GM12874 (cell line): ENCODE measurements at regions not wholly inside any gene's neighbourhood (a gene's known extent, or its start where the extent isn't known, plus 50 kb on each side); places are given as distances from the start of the nearest gene placed in this dataset.

Experiments
- CTCF ChIP-seq: IDR thresholded peaks from 2 replicates; pipeline ENCODE4 v1.5.1; 2011; ENCODE audit warnings: low read depth, mild to moderate bottlenecking, control low read depth, low read length, moderate library complexity; ENCODE audit not compliant: insufficient read depth

GRCh38 chr2:21228041-21228895, 104.5 kb downstream of the TDRD15 start:
- no peak for TF ChIP-seq CTCF

DNA sequence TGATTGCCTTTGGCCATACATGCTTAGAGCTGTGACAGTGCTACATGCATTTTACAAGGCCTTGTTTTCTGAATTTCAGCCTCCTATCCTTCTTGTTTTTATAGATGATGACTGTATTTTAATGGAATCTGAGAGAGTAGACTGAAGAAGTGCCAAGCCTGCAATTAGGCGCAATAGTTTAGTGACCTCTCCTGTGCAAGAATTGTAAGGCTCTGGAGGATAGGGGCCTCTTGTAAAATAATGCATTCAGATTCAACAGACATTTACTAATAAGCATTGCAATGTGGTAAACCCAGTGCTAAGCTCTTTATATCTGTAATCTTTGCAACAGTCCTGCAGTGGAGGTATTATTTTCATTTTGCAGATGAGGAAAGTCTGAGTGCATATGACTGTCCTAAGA, 105.5 kb downstream of the TDRD15 start:
- no peak for TF ChIP-seq CTCF

DNA sequence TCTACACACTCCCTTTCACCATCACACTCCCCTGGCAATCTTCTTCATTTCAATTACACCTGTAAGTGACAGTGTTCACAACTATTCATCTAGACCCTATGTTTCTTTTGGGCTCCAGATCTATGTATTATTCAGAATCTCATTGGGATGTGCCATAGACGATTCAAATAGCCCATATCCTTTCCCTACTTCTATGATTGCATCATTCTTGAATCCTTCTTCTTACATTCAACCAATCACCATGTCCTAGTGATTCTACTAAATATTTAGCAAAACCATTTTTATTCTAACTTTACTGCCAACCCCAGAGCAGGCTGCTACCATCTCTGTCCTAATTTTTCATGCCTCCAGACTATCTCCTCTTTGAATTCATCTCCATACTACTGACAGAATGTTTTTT, 106.4 kb downstream of the TDRD15 start:
- no peak for TF ChIP-seq CTCF

DNA sequence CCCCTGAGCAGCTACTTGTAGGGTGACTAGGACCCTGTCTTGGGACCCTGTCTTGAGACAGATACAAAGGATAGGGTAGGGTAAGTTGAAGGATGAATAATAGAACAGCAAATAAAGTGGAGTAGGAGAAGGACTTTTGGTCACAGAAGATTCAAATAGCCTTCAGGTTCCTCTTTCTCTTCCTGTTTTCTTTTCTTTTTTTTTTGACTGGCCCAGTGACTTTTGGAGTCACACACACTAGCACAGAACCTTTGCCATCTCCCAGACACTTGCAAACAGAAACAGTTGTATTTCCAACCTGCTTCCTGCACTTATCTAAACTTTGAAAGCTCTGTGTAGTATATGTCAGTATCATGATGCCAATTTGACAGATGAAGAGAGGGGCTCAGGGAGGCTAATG, 108.2 kb downstream of the TDRD15 start:
- TF ChIP-seq CTCF = no peak

- TF ChIP-seq CTCF = no peak
Measured at GRCh38 chr2:21233194-21233593, 109.4 kb downstream of the TDRD15 start.

GRCh38 chr2:21234001-21234400, 110.2 kb downstream of the TDRD15 start:
- TF ChIP-seq CTCF = no peak

DNA sequence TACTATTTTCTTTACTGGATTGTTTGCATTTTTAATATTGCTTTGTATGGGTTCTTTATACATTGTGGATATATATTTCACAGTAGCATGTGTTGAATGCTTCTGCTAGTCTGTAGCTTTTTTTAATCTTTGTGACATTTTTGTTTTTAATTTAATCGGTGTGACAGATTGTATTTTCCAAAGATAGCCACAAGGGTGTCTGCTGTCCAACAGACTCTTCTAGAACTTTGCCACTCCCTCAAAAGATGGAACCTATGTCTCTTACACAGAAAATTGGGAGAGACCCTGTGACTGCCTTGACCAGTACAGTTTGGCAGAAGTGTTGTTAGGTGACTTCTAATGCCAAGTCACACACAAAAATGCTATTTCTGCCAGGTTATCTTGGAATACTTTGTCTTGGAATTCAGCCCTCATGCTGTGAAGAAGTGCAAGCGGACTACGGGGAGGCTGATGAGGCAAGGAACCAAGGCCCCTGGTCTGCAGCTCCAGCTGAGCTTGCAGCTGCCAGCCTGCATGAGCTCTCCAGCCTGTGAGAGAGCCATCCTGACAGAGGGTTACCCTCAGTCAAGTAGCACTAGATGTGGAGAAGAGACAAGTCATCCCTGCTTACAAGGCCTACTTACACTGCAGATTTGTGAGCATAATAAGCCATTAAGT, 110.8 kb downstream of the TDRD15 start:
- no peak for TF ChIP-seq CTCF
